ENCODE measurements at regions not wholly inside any gene's neighbourhood (a gene's known extent, or its start where the extent isn't known, plus 50 kb on each side); places are given as distances from the start of the nearest gene placed in this dataset.

DNA sequence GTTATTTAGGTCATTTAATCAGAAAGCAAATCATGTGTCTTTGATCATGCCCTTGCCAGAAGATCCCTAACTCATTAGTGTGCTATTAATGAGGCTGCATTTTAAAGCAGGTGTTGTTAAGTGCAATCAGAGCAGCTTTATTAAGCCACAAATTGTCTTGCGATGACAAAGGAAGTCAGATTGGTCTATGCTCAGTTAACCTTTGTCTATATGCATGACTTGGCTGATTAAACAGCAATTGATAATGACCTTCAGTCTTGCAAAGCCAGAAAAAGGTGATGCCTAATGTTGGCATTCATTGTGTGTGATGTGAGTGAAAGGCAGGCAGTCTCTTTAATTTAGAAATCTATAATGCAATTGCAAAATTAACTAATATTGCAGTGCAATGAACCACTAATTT, 166.9 kb downstream of the RND3 start:
- Histone ChIP-seq H3K27me3 (no peaks in the 10 kb centered on the region), H3K4me1 (no peaks in the 10 kb centered on the region), H3K36me3 (no peaks in the 10 kb centered on the region), H3K27ac (no peak overlapping the region), H3K4me3 (no peak overlapping the region), H3K9me3 (no peaks in the 10 kb centered on the region)
- no peak for DNase-seq
- intact Hi-C loops (cut with DNase I; ENCODE audit: low total_unique reads), result no loop called here
- TF ChIP-seq, protein P1, sequence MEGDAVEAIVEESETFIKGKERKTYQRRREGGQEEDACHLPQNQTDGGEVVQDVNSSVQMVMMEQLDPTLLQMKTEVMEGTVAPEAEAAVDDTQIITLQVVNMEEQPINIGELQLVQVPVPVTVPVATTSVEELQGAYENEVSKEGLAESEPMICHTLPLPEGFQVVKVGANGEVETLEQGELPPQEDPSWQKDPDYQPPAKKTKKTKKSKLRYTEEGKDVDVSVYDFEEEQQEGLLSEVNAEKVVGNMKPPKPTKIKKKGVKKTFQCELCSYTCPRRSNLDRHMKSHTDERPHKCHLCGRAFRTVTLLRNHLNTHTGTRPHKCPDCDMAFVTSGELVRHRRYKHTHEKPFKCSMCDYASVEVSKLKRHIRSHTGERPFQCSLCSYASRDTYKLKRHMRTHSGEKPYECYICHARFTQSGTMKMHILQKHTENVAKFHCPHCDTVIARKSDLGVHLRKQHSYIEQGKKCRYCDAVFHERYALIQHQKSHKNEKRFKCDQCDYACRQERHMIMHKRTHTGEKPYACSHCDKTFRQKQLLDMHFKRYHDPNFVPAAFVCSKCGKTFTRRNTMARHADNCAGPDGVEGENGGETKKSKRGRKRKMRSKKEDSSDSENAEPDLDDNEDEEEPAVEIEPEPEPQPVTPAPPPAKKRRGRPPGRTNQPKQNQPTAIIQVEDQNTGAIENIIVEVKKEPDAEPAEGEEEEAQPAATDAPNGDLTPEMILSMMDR (IDR thresholded peaks at IDR 0.05), result no peak
- no peak for TF ChIP-seq POLR2A (IDR thresholded peaks at IDR 0.05)

DNA sequence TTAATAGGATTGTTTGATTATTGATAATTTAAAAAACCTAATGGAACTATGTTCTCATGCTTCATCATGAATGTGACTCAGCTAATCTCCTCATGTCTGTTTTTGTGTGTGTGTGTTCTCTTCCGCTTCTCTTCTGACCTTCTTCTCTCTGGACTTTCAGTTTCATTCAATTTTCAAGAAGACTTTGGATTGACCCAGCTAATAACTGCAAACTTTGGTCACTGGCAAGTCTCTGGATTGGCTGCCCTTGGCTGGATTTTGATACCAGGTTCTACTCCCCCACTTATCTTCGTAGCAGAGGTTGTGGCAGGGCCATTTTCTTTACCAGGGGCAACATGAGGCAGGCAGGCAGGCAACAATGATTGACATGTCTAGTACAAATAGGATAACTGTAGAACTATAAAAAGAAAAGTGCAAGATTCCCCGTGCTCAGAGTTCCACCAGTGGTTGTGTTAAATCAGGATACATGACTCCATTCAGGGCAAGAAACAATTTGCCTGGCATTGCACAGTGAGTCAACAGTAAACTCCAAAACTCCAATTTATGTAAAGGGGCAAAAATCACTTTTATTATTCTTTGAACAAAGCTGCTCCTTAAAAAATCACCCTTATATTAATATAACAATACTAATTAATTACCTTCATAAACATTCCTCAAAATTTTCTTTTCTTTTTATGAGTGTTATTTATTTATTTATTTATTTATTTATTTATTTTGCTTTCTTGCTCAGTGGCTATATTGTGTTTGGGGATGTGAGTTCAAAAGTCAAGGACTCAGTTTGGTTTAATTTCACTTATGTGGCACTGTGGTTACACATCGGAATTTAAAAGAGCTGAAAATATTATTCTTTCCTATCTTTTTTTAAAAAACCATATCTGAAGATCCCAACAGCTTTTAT, 167.6 kb downstream of the RND3 start:
- intact Hi-C loops (cut with DNase I; ENCODE audit: low total_unique reads), result no loop called here
- TF ChIP-seq POLR2A (IDR thresholded peaks at IDR 0.05), result no peak
- TF ChIP-seq, protein P1 (IDR thresholded peaks at IDR 0.05), result no peak
- no peaks in the 10 kb centered on the region for H3K27me3 ChIP-seq

DNA sequence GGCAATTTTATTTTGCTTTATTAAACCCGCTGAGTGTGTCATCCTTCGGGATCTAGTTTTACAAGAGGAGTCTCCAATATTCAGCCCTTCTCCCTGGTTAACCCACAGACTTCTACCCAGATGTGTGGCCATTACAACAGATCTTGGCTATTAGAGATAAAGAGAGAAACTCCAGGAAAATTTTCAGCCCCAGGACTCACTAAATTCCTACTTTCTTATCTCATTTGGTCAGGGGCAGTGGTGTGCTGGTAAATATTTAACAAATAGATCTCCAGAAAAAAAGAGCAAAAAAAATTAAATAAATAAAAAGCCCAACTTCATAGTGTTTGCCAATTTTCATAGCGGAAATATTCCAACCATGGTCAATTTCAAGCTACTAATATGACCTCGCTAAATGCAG, 168.4 kb downstream of the RND3 start:
- no peak for DNase-seq
- Histone ChIP-seq H3K36me3 (no peaks in the 10 kb centered on the region), H3K4me1 (no peaks in the 10 kb centered on the region), H3K27ac (no peak overlapping the region), H3K27me3 (no peaks in the 10 kb centered on the region), H3K4me3 (no peak overlapping the region), H3K9me3 (no peaks in the 10 kb centered on the region)
- intact Hi-C loops (cut with DNase I; ENCODE audit: low total_unique reads), result no loop called here
- TF ChIP-seq POLR2A (IDR thresholded peaks at IDR 0.05), result no peak
- TF ChIP-seq, protein P1 (IDR thresholded peaks at IDR 0.05), result no peak

More for the DNA sequence above, 167.6 kb downstream of the RND3 start:
- H3K27ac ChIP-seq, result no peak overlapping the region
- no peaks in the 10 kb centered on the region for H3K36me3 ChIP-seq
- no peaks in the 10 kb centered on the region for H3K9me3 ChIP-seq
- H3K4me1 ChIP-seq, result no peaks in the 10 kb centered on the region
- no peak overlapping the region for H3K4me3 ChIP-seq
- no peak for DNase-seq

DNA sequence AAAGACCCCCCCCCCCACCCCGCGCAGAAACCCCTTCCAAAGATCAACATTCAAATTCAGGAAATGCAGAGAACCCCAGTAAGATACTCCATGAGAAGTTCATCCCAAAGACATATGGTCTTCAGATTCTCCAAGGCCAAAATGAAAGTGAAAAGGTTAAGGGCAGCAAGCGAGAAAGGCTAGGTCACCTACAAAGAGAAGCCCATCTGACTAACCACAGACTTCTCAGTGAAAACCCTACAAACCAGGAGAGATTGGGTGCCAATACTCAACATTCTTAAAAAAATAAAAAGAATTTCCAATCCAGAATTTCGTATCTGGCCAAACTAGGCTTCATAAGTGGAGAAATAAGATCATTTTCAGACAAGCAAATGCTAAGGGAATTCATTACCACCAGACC, 175.2 kb downstream of the RND3 start:
- H3K4me3 ChIP-seq, result no peak overlapping the region
- intact Hi-C loops (cut with DNase I; ENCODE audit: low total_unique reads), result no loop called here
- no peak for DNase-seq
- H3K9me3 ChIP-seq, result no peaks in the 10 kb centered on the region
- no peaks in the 10 kb centered on the region for H3K4me1 ChIP-seq
- no peaks in the 10 kb centered on the region for H3K27me3 ChIP-seq
- no peak for TF ChIP-seq POLR2A (IDR thresholded peaks at IDR 0.05)
- TF ChIP-seq, protein P1 (IDR thresholded peaks at IDR 0.05), result no peak
- H3K36me3 ChIP-seq, result no peaks in the 10 kb centered on the region
- H3K27ac ChIP-seq, result no peak overlapping the region

DNA sequence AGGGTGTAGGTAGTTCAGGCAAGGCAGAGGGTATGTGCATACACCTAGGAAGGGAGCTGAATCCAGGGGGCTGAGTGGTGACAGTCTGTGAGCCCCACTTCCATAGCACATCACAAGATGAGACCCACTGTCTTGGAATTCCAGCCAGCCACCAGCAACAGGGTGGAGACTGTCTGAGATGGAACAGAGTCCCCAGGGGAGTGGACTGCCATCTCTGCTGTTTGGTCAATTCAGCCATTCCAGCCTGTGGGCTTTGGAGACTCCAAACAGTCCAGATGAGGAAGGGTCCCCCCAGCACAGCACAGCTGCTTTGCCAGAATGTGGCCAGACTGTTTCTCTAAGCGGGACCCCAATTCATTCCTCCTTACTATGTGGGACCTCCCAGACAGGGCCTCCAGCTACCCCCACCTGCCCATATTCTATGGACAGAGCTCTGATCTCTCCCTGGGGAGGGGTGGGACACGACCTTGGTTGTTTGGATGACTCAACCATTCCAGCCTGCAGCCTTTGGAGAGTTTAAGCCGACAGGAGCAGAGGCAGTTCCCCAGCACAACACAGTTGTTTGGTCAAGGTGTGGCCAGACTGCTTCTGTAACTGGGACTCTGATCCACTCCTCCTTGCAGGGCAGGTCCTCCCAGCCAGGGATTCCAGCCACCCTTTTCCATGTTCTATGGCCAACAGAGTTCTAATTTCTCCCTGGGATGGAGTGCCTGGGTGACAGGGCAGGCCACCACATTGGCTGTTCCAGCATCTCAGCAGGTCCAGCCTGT, 178.0 kb downstream of the RND3 start:
- H3K9me3 ChIP-seq, result no peaks in the 10 kb centered on the region
- H3K27me3 ChIP-seq, result no peaks in the 10 kb centered on the region
- intact Hi-C loops (cut with DNase I; ENCODE audit: low total_unique reads), result no loop called here
- H3K36me3 ChIP-seq, result no peaks in the 10 kb centered on the region
- H3K27ac ChIP-seq, result no peak overlapping the region
- no peak overlapping the region for H3K4me3 ChIP-seq
- H3K4me1 ChIP-seq, result no peaks in the 10 kb centered on the region
- no peak for DNase-seq
- TF ChIP-seq POLR2A (IDR thresholded peaks at IDR 0.05), result no peak
